Activated naive CD4-positive, alpha-beta T cell treated with anti-CD3 and anti-CD28 coated beads, Interleukin-2, amount 10 ng/mL, durations not matched to agents 7 days and 5 days (primary cell): ENCODE measurements at regions not wholly inside any gene's neighbourhood (a gene's known extent, or its start where the extent isn't known, plus 50 kb on each side); places are given as distances from the start of the nearest gene placed in this dataset.
"Not testable (repeated sequence)": the region's sequence is repeated elsewhere in the genome, so short reads cannot be mapped to it uniquely, and the experiment has no call there.

ENCODE experiments used
- CTCF ChIA-PET: fragments of 350-600 bp; sonication (Branson Sonifier 250); formaldehyde crosslinking; loops from one replicate; lab custom pipeline; 2021; ENCODE audit warnings: antibody characterized with exemption; lab: Charles Lee
- DNase-seq: peaks from one replicate; pipeline ENCODE4 v3.0.0-alpha.2; 2020
- H3K27ac Mint-ChIP-seq: one replicate; pipeline ENCODE4 v1.8.0; 2021; ENCODE audit warnings: mild to moderate bottlenecking, moderate library complexity, mixed read lengths
- H3K27me3 Mint-ChIP-seq: one replicate; pipeline ENCODE4 v1.8.0; 2021; ENCODE audit warnings: mild to moderate bottlenecking, mixed read lengths
- H3K36me3 Mint-ChIP-seq: one replicate; pipeline ENCODE4 v1.8.0; 2021; ENCODE audit warnings: mixed read lengths
- H3K4me1 Mint-ChIP-seq: one replicate; pipeline ENCODE4 v1.8.0; 2021; ENCODE audit warnings: mixed read lengths
- H3K4me3 Mint-ChIP-seq: one replicate; pipeline ENCODE4 v1.8.0; 2021; ENCODE audit warnings: mild to moderate bottlenecking, moderate library complexity, mixed read lengths
- H3K9me3 Mint-ChIP-seq: one replicate; pipeline ENCODE4 v1.8.0; 2021; ENCODE audit warnings: mixed read lengths

GRCh38 chr16:60170196-60170595 is 1436.1 kb upstream of the GOT2 start:
- Mint-ChIP-seq H3K36me3 (no peaks in the 10 kb centered on the region), H3K4me3 (no peak overlapping the region), H3K27ac (no peak overlapping the region), H3K9me3 (peaks cover 6% of the 10 kb centered on the region), H3K4me1 (no peaks in the 10 kb centered on the region), H3K27me3 (no peaks in the 10 kb centered on the region)
- CTCF ChIA-PET: no interaction called here
- DNase-seq: no peak

GRCh38 chr16:60166111-60166510 is 1432.0 kb upstream of the GOT2 start:
- H3K4me1 Mint-ChIP-seq: no peaks in the 10 kb centered on the region

DNA sequence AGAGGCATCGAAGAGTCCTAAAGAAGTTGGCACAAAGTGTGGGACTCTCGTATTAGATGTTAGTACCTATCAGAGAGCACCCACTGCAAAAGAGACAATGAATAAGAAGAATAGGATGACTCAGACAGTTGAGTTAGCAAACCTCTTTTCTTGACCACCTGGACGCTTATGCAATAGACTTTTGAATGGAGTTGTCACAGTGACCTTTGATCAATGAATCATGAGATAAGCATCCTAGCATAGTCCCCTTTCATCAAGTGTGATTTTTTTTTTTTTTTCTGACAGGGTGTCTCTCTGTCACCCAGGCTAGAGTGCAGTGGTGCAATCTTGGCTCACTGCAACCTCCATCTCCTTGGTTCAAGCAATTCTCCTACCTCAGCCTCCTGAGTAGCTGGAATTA is 1417.9 kb upstream of the GOT2 start:
- Mint-ChIP-seq H3K4me3 (no peak overlapping the region), H3K9me3 (peaks cover 10% of the 10 kb centered on the region), H3K36me3 (no peaks in the 10 kb centered on the region), H3K27me3 (no peaks in the 10 kb centered on the region), H3K4me1 (no peaks in the 10 kb centered on the region), H3K27ac (no peak overlapping the region)
- CTCF ChIA-PET: no interaction called here
- no peak for DNase-seq

More at GRCh38 chr16:60166111-60166510, 1432.0 kb upstream of the GOT2 start:
- DNase-seq: no peak
- Mint-ChIP-seq H3K27me3 (no peaks in the 10 kb centered on the region), H3K4me3 (no peak overlapping the region), H3K27ac (no peak overlapping the region), H3K9me3 (peaks cover 2% of the 10 kb centered on the region), H3K36me3 (no peaks in the 10 kb centered on the region)
- CTCF ChIA-PET: no interaction called here

DNA sequence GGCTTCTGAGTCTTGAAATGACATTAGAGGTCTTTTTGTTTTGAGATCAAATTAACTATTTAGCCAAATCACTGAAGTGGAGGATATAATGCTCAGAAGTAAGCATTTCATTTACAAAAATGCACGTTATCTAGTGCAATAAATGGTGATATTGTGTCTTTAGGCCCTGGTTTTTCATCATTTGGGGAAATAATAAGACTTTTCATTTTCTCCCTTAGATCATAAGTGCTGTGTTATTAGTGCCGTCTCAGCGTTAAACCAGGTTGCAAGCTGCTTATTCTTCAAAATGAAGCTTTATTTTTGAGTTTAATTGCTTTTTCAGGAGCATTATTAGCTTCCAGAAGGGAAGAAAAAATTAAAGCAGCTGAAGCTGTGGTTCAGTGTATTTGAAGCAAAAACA is 1416.8 kb upstream of the GOT2 start:
- Mint-ChIP-seq H3K9me3 (peaks cover 8% of the 10 kb centered on the region), H3K4me1 (no peaks in the 10 kb centered on the region), H3K27me3 (no peaks in the 10 kb centered on the region), H3K36me3 (no peaks in the 10 kb centered on the region), H3K27ac (no peak overlapping the region), H3K4me3 (no peak overlapping the region)
- DNase-seq: no peak
- CTCF ChIA-PET: no interaction called here

- Mint-ChIP-seq H3K36me3 (no peaks in the 10 kb centered on the region), H3K27ac (no peak overlapping the region), H3K27me3 (no peaks in the 10 kb centered on the region), H3K9me3 (peaks cover 11% of the 10 kb centered on the region), H3K4me1 (no peaks in the 10 kb centered on the region), H3K4me3 (no peak overlapping the region)
- CTCF ChIA-PET: no interaction called here
- no peak for DNase-seq
Observed at GRCh38 chr16:60143348-60143705, 1409.2 kb upstream of the GOT2 start.

GRCh38 chr16:60142619-60143347 is 1408.7 kb upstream of the GOT2 start:
- Mint-ChIP-seq H3K4me1 (no peaks in the 10 kb centered on the region), H3K4me3 (no peak overlapping the region), H3K27ac (no peak overlapping the region), H3K27me3 (no peaks in the 10 kb centered on the region), H3K36me3 (no peaks in the 10 kb centered on the region), H3K9me3 (peaks cover 17% of the 10 kb centered on the region)
- CTCF ChIA-PET: no interaction called here
- no peak for DNase-seq

GRCh38 chr16:60137891-60138290 is 1403.8 kb upstream of the GOT2 start:
- CTCF ChIA-PET: no interaction called here
- H3K4me1 Mint-ChIP-seq: no peaks in the 10 kb centered on the region
- no peak for DNase-seq
- no peak overlapping the region for H3K27ac Mint-ChIP-seq
- H3K4me3 Mint-ChIP-seq: no peak overlapping the region
- H3K9me3 Mint-ChIP-seq: peaks cover 21% of the 10 kb centered on the region
- H3K27me3 Mint-ChIP-seq: no peaks in the 10 kb centered on the region
- H3K36me3 Mint-ChIP-seq: no peaks in the 10 kb centered on the region

DNA sequence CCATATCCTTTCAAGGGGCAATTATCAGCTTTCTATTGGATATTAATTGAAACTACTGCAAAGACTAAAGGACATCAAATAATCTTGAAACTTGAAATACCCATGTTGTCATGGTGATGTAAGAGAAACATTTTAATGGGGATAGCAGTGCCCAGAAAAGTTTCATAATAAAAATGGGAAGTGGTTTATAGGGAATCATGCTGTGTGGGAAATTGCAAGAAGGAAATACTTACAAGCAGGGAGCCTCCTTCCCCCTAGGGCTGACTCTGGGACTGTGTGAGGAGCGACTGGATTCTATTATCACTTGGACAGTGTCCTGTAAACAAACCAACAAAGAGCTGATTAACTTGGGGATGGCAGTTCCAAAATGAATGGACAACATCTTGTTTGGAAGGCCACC is 1393.1 kb upstream of the GOT2 start:
- CTCF ChIA-PET: no interaction called here
- Mint-ChIP-seq H3K4me3 (no peak overlapping the region), H3K36me3 (no peaks in the 10 kb centered on the region), H3K9me3 (peaks cover 7% of the 10 kb centered on the region), H3K27ac (no peak overlapping the region), H3K4me1 (no peaks in the 10 kb centered on the region), H3K27me3 (no peaks in the 10 kb centered on the region)
- no peak for DNase-seq

DNA sequence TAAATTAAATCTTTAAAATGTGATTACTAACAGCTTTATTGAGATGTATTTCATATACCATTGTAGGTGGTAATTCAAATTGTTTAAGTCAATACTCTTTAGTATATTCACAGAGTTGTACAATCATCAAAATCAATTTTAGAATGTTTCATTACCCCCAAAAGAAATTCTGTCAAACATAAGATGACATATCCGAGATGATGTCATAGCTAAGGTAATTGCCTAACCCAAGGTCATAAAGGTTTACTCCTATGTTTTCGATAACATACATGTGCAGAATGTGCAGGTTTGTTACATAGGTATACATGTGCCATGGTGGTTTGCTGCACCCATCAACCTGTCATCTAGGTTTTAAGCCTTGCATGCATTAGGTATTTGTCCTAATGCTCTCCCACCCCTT is 1392.0 kb upstream of the GOT2 start:
- not testable (repeated sequence) for H3K27ac Mint-ChIP-seq, H3K36me3 Mint-ChIP-seq, H3K27me3 Mint-ChIP-seq, DNase-seq, H3K4me3 Mint-ChIP-seq, H3K4me1 Mint-ChIP-seq
- H3K9me3 Mint-ChIP-seq: peaks cover 12% of the 10 kb centered on the region
- CTCF ChIA-PET: interaction anchor here (0.6 kb wide), 1 partner anchor 1904 kb away, joined by 3 read pairs; no protein-coding TSS in a partner anchor

DNA sequence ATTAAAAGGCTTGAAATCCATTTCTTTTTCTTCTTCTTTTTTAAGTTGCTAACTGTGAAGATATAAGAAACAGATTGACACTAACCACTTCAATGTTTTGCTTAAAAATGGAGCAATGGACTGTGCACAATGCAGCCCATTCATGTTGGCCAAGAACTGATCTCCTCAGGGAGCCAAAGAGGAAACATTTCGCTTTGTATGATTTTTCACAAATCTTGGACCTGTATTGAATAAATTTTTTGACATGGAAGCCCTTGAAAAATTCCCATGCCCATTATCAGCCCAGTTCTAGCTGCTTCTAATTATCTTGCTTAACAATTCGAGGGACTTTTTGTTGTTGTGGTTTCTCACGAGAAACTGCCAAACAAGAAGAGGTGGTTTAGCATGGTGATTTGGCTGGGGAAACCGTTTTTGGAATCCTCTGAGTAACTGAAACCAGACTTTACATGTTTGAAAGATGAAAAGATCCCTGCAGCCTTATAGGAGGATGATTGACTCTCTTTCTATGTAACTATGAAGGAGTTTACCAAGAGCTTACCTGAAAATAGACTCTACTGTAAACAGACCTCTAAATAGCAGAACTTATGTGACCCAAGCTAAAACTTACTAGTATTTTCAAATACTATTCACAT is 1389.4 kb upstream of the GOT2 start:
- DNase-seq: no peak
- no peak overlapping the region for H3K4me3 Mint-ChIP-seq
- no peaks in the 10 kb centered on the region for H3K4me1 Mint-ChIP-seq
- H3K36me3 Mint-ChIP-seq: no peaks in the 10 kb centered on the region
- H3K9me3 Mint-ChIP-seq: peaks cover 21% of the 10 kb centered on the region
- no peaks in the 10 kb centered on the region for H3K27me3 Mint-ChIP-seq
- no peak overlapping the region for H3K27ac Mint-ChIP-seq
- CTCF ChIA-PET: no interaction called here

- no peak for DNase-seq
- Mint-ChIP-seq H3K4me3 (no peak overlapping the region), H3K27ac (no peak overlapping the region), H3K4me1 (no peaks in the 10 kb centered on the region), H3K27me3 (no peaks in the 10 kb centered on the region), H3K9me3 (peaks cover 17% of the 10 kb centered on the region), H3K36me3 (no peaks in the 10 kb centered on the region)
- CTCF ChIA-PET: no interaction called here
Observed at GRCh38 chr16:60120586-60120985, 1386.5 kb upstream of the GOT2 start.

GRCh38 chr16:60110531-60110930 is 1376.4 kb upstream of the GOT2 start:
- H3K4me3 Mint-ChIP-seq: no peak overlapping the region
- H3K4me1 Mint-ChIP-seq: peaks cover 2% of the 10 kb centered on the region
- DNase-seq: no peak
- H3K36me3 Mint-ChIP-seq: no peaks in the 10 kb centered on the region
- CTCF ChIA-PET: no interaction called here
- peaks cover 8% of the 10 kb centered on the region for H3K9me3 Mint-ChIP-seq
- no peak overlapping the region for H3K27ac Mint-ChIP-seq
- H3K27me3 Mint-ChIP-seq: no peaks in the 10 kb centered on the region

DNA sequence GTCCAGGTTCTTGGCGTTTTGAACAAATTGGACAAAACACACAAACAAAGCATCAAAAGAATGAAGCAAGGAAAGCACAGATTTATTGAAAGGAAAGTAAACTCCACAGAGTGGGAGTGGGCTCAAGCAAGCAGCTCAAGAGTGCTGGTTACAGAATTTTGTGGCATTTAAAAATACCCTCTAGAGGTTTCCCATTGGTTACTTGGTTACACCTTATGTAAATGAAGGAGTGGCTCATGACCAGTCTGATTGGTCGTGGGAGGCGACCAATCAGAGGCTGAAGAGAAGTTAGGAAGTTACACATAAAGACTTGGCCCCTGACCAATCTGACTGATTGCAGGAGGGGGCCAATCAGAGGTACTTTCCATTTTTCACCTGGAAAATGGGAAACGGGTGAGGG is 1373.8 kb upstream of the GOT2 start:
- Mint-ChIP-seq H3K4me3 (no peak overlapping the region), H3K27me3 (no peaks in the 10 kb centered on the region), H3K4me1 (peaks cover 2% of the 10 kb centered on the region), H3K9me3 (peaks cover 11% of the 10 kb centered on the region), H3K27ac (no peak overlapping the region), H3K36me3 (no peaks in the 10 kb centered on the region)
- no peak for DNase-seq
- CTCF ChIA-PET: no interaction called here

GRCh38 chr16:60107437-60107836 is 1373.3 kb upstream of the GOT2 start:
- DNase-seq: no peak
- peaks cover 11% of the 10 kb centered on the region for H3K9me3 Mint-ChIP-seq
- CTCF ChIA-PET: no interaction called here
- H3K27ac Mint-ChIP-seq: no peak overlapping the region
- peaks cover 2% of the 10 kb centered on the region for H3K4me1 Mint-ChIP-seq
- H3K27me3 Mint-ChIP-seq: no peaks in the 10 kb centered on the region
- no peaks in the 10 kb centered on the region for H3K36me3 Mint-ChIP-seq
- H3K4me3 Mint-ChIP-seq: no peak overlapping the region

DNA sequence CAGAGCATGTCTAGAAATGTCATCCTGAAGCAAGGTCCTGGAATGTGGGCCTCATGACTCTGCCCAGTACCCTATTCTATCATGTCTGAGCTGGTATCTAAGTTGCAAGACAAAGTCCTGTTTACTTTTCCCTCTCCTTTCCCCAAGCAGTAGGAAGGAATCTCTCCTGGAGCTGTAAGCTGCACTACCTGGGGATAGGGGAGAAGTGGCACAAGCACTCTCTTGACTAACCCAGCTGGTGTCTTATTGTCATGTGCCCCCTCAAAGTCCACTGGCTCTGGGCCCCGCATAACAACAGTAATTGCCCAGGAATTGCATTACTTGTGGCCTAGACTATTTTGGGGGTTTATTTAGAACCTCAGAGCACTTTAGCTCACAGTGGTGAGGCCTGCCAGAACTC is 1366.3 kb upstream of the GOT2 start:
- H3K9me3 Mint-ChIP-seq: peaks cover 13% of the 10 kb centered on the region
- no peaks in the 10 kb centered on the region for H3K27me3 Mint-ChIP-seq
- CTCF ChIA-PET: no interaction called here
- no peak for DNase-seq
- H3K27ac Mint-ChIP-seq: no peak overlapping the region
- H3K4me1 Mint-ChIP-seq: no peaks in the 10 kb centered on the region
- H3K4me3 Mint-ChIP-seq: no peak overlapping the region
- no peaks in the 10 kb centered on the region for H3K36me3 Mint-ChIP-seq
